ENCODE measurements at regions not wholly inside any gene's neighbourhood (a gene's known extent, or its start where the extent isn't known, plus 50 kb on each side); places are given as distances from the start of the nearest gene placed in this dataset.

GRCh38 chr13:68304286-68304893 is 1074.3 kb upstream of the PCDH9 start:
- no peak for TF ChIP-seq POLR2A (IDR thresholded peaks at IDR 0.05)
- TF ChIP-seq, protein P1, sequence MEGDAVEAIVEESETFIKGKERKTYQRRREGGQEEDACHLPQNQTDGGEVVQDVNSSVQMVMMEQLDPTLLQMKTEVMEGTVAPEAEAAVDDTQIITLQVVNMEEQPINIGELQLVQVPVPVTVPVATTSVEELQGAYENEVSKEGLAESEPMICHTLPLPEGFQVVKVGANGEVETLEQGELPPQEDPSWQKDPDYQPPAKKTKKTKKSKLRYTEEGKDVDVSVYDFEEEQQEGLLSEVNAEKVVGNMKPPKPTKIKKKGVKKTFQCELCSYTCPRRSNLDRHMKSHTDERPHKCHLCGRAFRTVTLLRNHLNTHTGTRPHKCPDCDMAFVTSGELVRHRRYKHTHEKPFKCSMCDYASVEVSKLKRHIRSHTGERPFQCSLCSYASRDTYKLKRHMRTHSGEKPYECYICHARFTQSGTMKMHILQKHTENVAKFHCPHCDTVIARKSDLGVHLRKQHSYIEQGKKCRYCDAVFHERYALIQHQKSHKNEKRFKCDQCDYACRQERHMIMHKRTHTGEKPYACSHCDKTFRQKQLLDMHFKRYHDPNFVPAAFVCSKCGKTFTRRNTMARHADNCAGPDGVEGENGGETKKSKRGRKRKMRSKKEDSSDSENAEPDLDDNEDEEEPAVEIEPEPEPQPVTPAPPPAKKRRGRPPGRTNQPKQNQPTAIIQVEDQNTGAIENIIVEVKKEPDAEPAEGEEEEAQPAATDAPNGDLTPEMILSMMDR (IDR thresholded peaks at IDR 0.05): peak in 2 of 4 experiments; percentile 27 to 28
- TF ChIP-seq POLR2AphosphoS5 (IDR thresholded peaks at IDR 0.05): no peak
